H1 (cell line): ENCODE measurements at regions not wholly inside any gene's neighbourhood (a gene's known extent, or its start where the extent isn't known, plus 50 kb on each side); places are given as distances from the start of the nearest gene placed in this dataset.

ENCODE experiments used
- CTCF ChIA-PET: fragments of 300-600 bp; sonication (Branson Sonifier 250); formaldehyde crosslinking; loops from one replicate; lab custom pipeline; 2021; ENCODE audit not compliant: partially characterized antibody; lab: Charles Lee
- POLR2A ChIA-PET: fragments of 300-600 bp; sonication (Branson Sonifier 250); formaldehyde crosslinking; loops from one replicate; lab custom pipeline; 2021; ENCODE audit warnings: inconsistent platforms; ENCODE audit not compliant: partially characterized antibody; lab: Charles Lee
- DNase-seq, 2 experiments: peaks; one replicate each; pipeline versions ENCODE4 v3.0.0 to v3.0.0-alpha.2; 2010 to 2022; ENCODE audit warnings: low spot score in 2 of 2, low read depth in 1 of 2, mixed read lengths in 1 of 2
- FAIRE-seq: peaks from 2 replicates; lab custom pipeline; 2011; peaks lifted over from hg19 to GRCh38; lab: Jason Lieb, UNC
- H2AFZ ChIP-seq: 2 replicates; pipeline ENCODE4 v1.8.1; 2012; ENCODE audit warnings: low read length, inconsistent platforms
- H2AK5ac ChIP-seq: 2 replicates; pipeline ENCODE4 v1.6.1; 2013; ENCODE audit warnings: low read depth, low read length
- H2BK120ac ChIP-seq: replicated peaks from 2 replicates; pipeline ENCODE3; 2013; ENCODE audit warnings: low read depth, low read length, inconsistent platforms
- H2BK12ac ChIP-seq: 2 replicates; pipeline ENCODE4 v1.6.1; 2013; ENCODE audit warnings: low read depth, low read length
- H2BK15ac ChIP-seq: 2 replicates; pipeline ENCODE4 v1.6.1; 2013; ENCODE audit warnings: low read length
- H2BK20ac ChIP-seq: 2 replicates; pipeline ENCODE4 v1.6.1; 2013; ENCODE audit warnings: low read length
- H2BK5ac ChIP-seq: 2 replicates; pipeline ENCODE4 v1.6.1; 2013; ENCODE audit warnings: low read depth, low read length
- H3K14ac ChIP-seq: 2 replicates; pipeline ENCODE4 v1.6.1; 2013; ENCODE audit warnings: inconsistent platforms; ENCODE audit not compliant: insufficient read length
- H3K18ac ChIP-seq: 2 replicates; pipeline ENCODE4 v1.6.1; 2013; ENCODE audit warnings: low read length; ENCODE audit errors: extremely low read depth
- H3K23ac ChIP-seq: 2 replicates; pipeline ENCODE4 v1.6.1; 2013; ENCODE audit warnings: inconsistent platforms; ENCODE audit not compliant: insufficient read length
- H3K23me2 ChIP-seq: 2 replicates; pipeline ENCODE4 v1.6.1; 2013; ENCODE audit warnings: low read depth, low read length
- H3K27ac ChIP-seq: 2 replicates; pipeline ENCODE4 v1.6.1; 2011; ENCODE audit warnings: low read depth, low read length, inconsistent platforms
- H3K27me3 ChIP-seq, 4 experiments: replicated peaks in 1 of 4; 1 replicate in 1 of 4; 2 replicates in 3 of 4; pipeline versions ENCODE4 v1.6.1 to v1.8.1; 2011 to 2013; ENCODE audit warnings: low read length in 3 of 4, mild to moderate bottlenecking in 3 of 4, inconsistent platforms in 2 of 4, mixed read lengths in 2 of 4, moderate library complexity in 1 of 4; ENCODE audit not compliant: control insufficient read depth in 3 of 4, insufficient read depth in 3 of 4; ENCODE audit errors: extremely low read depth in 1 of 4
- H3K36me3 ChIP-seq, 4 experiments: 2 replicates each; pipeline versions ENCODE4 v1.6.1 to v1.8.1; 2011 to 2013; ENCODE audit warnings: mild to moderate bottlenecking in 4 of 4, low read length in 3 of 4, moderate library complexity in 2 of 4, control low read depth in 1 of 4, inconsistent platforms in 1 of 4; ENCODE audit not compliant: insufficient read depth in 4 of 4, control insufficient read depth in 2 of 4
- H3K4ac ChIP-seq: replicated peaks from 2 replicates; pipeline ENCODE3; 2013; ENCODE audit warnings: low read length, low read depth, mixed read lengths, inconsistent platforms; ENCODE audit not compliant: insufficient read length
- H3K4me1 ChIP-seq, 4 experiments: replicated peaks in 1 of 4; 1 replicate in 1 of 4; 2 replicates in 3 of 4; pipeline versions ENCODE4 v1.6.1 to v1.8.1; 2011 to 2013; ENCODE audit warnings: low read length in 3 of 4, inconsistent platforms in 2 of 4, mixed read lengths in 1 of 4; ENCODE audit not compliant: insufficient read depth in 4 of 4, control insufficient read depth in 3 of 4
- H3K4me2 ChIP-seq, 2 experiments: 2 replicates each; pipeline versions ENCODE4 v1.6.1 to v1.8.1; 2011 to 2013; ENCODE audit warnings: low read depth in 2 of 2, low read length in 2 of 2, control low read depth in 1 of 2, inconsistent platforms in 1 of 2, mild to moderate bottlenecking in 1 of 2; ENCODE audit not compliant: insufficient read depth in 1 of 2
- H3K4me3 ChIP-seq, 4 experiments: fragments of 200-600, 300-600 bp in 1 of 4; sonication (generic), shearing (Covaris generic), sonication (Bioruptor Twin) in 1 of 4; 2 replicates each; pipeline versions ENCODE4 v1.5.1 to v1.8.1; 2011 to 2016; ENCODE audit warnings: low read length in 4 of 4, low read depth in 3 of 4, control low read depth in 2 of 4, inconsistent platforms in 2 of 4, mild to moderate bottlenecking in 2 of 4, mixed read lengths in 1 of 4, moderate library complexity in 1 of 4; ENCODE audit not compliant: insufficient read depth in 2 of 4; ENCODE audit errors: extremely low read depth in 1 of 4
- H3K56ac ChIP-seq: replicated peaks from 2 replicates; pipeline ENCODE3; 2013; ENCODE audit warnings: low read depth, mild to moderate bottlenecking, mixed read lengths, low read length, inconsistent platforms; ENCODE audit not compliant: insufficient read length
- H3K79me1 ChIP-seq: 2 replicates; pipeline ENCODE4 v1.6.1; 2013; ENCODE audit warnings: low read depth, low read length, control low read depth
- H3K79me2 ChIP-seq, 2 experiments: 2 replicates each; pipeline versions ENCODE4 v1.6.1 to v1.8.1; 2012 to 2013; ENCODE audit warnings: low read length in 2 of 2, mild to moderate bottlenecking in 2 of 2, inconsistent platforms in 1 of 2; ENCODE audit not compliant: insufficient read depth in 2 of 2, control insufficient read depth in 1 of 2
- H3K9ac ChIP-seq, 4 experiments: replicated peaks in 1 of 4; 1 replicate in 1 of 4; 2 replicates in 3 of 4; pipeline versions ENCODE4 v1.6.1 to v1.8.1; 2011 to 2013; ENCODE audit warnings: low read depth in 3 of 4, low read length in 3 of 4, control low read depth in 2 of 4, mild to moderate bottlenecking in 2 of 4, moderate library complexity in 2 of 4, inconsistent platforms in 1 of 4; ENCODE audit errors: extremely low read depth in 1 of 4
- H3K9me3 ChIP-seq, 2 experiments: 2 replicates each; pipeline versions ENCODE4 v1.6.1 to v1.8.1; 2012 to 2013; ENCODE audit warnings: mild to moderate bottlenecking in 2 of 2, moderate library complexity in 2 of 2, control low read depth in 1 of 2, inconsistent platforms in 1 of 2, low read depth in 1 of 2, low read length in 1 of 2, mixed read lengths in 1 of 2; ENCODE audit not compliant: insufficient read depth in 2 of 2
- H4K20me1 ChIP-seq, 2 experiments: replicated peaks in 1 of 2; 2 replicates each; pipeline versions ENCODE3 to v1.8.1; 2011 to 2013; ENCODE audit warnings: inconsistent platforms in 2 of 2, low read length in 2 of 2, mild to moderate bottlenecking in 1 of 2; ENCODE audit not compliant: insufficient read depth in 2 of 2, control insufficient read depth in 1 of 2
- H4K5ac ChIP-seq: 2 replicates; pipeline ENCODE4 v1.6.1; 2013; ENCODE audit warnings: low read length, low read depth, mixed read lengths, inconsistent platforms; ENCODE audit not compliant: insufficient read length
- H4K8ac ChIP-seq: 2 replicates; pipeline ENCODE4 v1.8.0; 2013; ENCODE audit warnings: mild to moderate bottlenecking, moderate library complexity, low read length, inconsistent platforms; ENCODE audit not compliant: insufficient read depth; ENCODE audit errors: extremely low read depth
- H4K91ac ChIP-seq: replicated peaks from 2 replicates; pipeline ENCODE3; 2013; ENCODE audit warnings: low read length, mixed read lengths, inconsistent platforms; ENCODE audit not compliant: insufficient read length
- CTBP2 ChIP-seq: IDR thresholded peaks from 2 replicates; pipeline ENCODE4 v1.7.0; 2011; ENCODE audit warnings: borderline replicate concordance, mild to moderate bottlenecking, moderate library complexity, mixed read lengths, low read length; ENCODE audit not compliant: insufficient read depth, insufficient read length
- HDAC2 ChIP-seq, 2 experiments: fragments of 300-600 bp in 1 of 2; sonication (generic) in 1 of 2; IDR thresholded peaks; 2 replicates each; pipeline ENCODE4 v1.6.1; 2011 to 2012; ENCODE audit warnings: low read depth in 2 of 2, low read length in 2 of 2, mild to moderate bottlenecking in 2 of 2, moderate library complexity in 2 of 2, borderline replicate concordance in 1 of 2, inconsistent platforms in 1 of 2
- JUND ChIP-seq: IDR thresholded peaks from 2 replicates; pipeline ENCODE4 v1.6.1; 2011; ENCODE audit warnings: mild to moderate bottlenecking, improper control_type of control experiment, low read length
- NANOG ChIP-seq: IDR thresholded peaks from 2 replicates; pipeline ENCODE4 v1.6.1; 2011; ENCODE audit warnings: low read length, low read depth, mild to moderate bottlenecking, inconsistent platforms; ENCODE audit not compliant: insufficient read depth, poor library complexity, severe bottlenecking
- NRF1 ChIP-seq: IDR thresholded peaks from 2 replicates; pipeline ENCODE4 v1.6.1; 2011; ENCODE audit warnings: mild to moderate bottlenecking, low read depth, low read length, improper control_type of control experiment
- POLR2A ChIP-seq, 2 experiments: IDR thresholded peaks; 1 replicate in 1 of 2; 2 replicates in 1 of 2; pipeline ENCODE4 v1.6.1; 2011; ENCODE audit warnings: low read depth in 2 of 2, low read length in 2 of 2, mild to moderate bottlenecking in 2 of 2; ENCODE audit errors: control extremely low read depth in 1 of 2
- RNF2 ChIP-seq: fragments of 200-900, 300-1000 bp; sonication (generic); IDR thresholded peaks from 2 replicates; pipeline ENCODE4 v1.7.1; 2016; ENCODE audit warnings: borderline replicate concordance, low read depth, mild to moderate bottlenecking, antibody characterized with exemption, low read length; ENCODE audit not compliant: poor library complexity, severe bottlenecking; ENCODE audit errors: missing control alignments
- SAP30 ChIP-seq: fragments of 300-600 bp; sonication (generic); IDR thresholded peaks from 2 replicates; pipeline ENCODE4 v1.7.1; 2012; ENCODE audit warnings: low read length, moderate library complexity, mild to moderate bottlenecking, inconsistent platforms; ENCODE audit not compliant: insufficient read depth, insufficient replicate concordance
- SIX5 ChIP-seq: IDR thresholded peaks from 2 replicates; pipeline ENCODE4 v1.6.1; 2011; ENCODE audit warnings: mild to moderate bottlenecking, low read depth, low read length
- SP1 ChIP-seq: IDR thresholded peaks from 2 replicates; pipeline ENCODE4 v1.6.1; 2011; ENCODE audit warnings: low read depth, low read length
- SP4 ChIP-seq: IDR thresholded peaks from 2 replicates; pipeline ENCODE4 v1.6.1; 2012; ENCODE audit warnings: low read length, inconsistent platforms
- USF2 ChIP-seq: IDR thresholded peaks from 2 replicates; pipeline ENCODE4 v1.6.1; 2011; ENCODE audit warnings: low read length, improper control_type of control experiment
- WGBS, 2 experiments: shearing (Covaris generic) in 1 of 2; methylation state at CpG; one replicate each; pipeline versions ENCODE4 v1.1.6 to v1.1.7; 2013 to 2015; ENCODE audit warnings: low lambda C conversion rate in 2 of 2, mixed read lengths in 2 of 2, inconsistent platforms in 1 of 2, low coverage in 1 of 2, missing lambda C conversion rate in 1 of 2; ENCODE audit not compliant: insufficient replicate concordance in 2 of 2, insufficient coverage in 1 of 2, insufficient read length in 1 of 2; ENCODE audit errors: extremely low coverage in 1 of 2, missing lambda C conversion rate in 1 of 2; 5-methylcytosine and 5-hydroxymethylcytosine counted together

- Histone ChIP-seq H2BK120ac (no peak overlapping the region), H3K79me2 (no peaks in the 10 kb centered on the region), H3K23ac (no peak overlapping the region), H2BK5ac (no peak overlapping the region), H3K27ac (no peak overlapping the region), H2BK12ac (no peak overlapping the region), H3K4ac (no peak overlapping the region), H3K27me3 (no peaks in the 10 kb centered on the region), H3K18ac (no peak overlapping the region), H3K14ac (no peak overlapping the region), H2BK15ac (no peak overlapping the region), H3K4me1 (no peaks in the 10 kb centered on the region), H4K8ac (no peak overlapping the region), H2AFZ (no peak overlapping the region), H3K9ac (no peak overlapping the region), H3K56ac (no peak overlapping the region), H3K4me2 (no peak overlapping the region), H2AK5ac (no peak overlapping the region), H2BK20ac (no peak overlapping the region), H4K20me1 (no peaks in the 10 kb centered on the region), H3K23me2 (no peaks in the 10 kb centered on the region), H3K79me1 (no peaks in the 10 kb centered on the region), H3K36me3 (no peaks in the 10 kb centered on the region), H4K5ac (no peak overlapping the region), H3K9me3 (no peaks in the 10 kb centered on the region), H3K4me3 (no peak overlapping the region), H4K91ac (no peak overlapping the region)
- FAIRE-seq (no peak), DNase-seq (no peak)
- ChIA-PET POLR2A (no interaction called here), CTCF (interaction anchor here (1.1 kb wide), 1 partner anchor 75 kb away, joined by 3 read pairs; no protein-coding TSS in a partner anchor)
- 86% methylated on average over 5 of the region's 5 CpGs; no CpG with 5 or more reads in 1 of the 2 experiments for WGBS, 2 experiments
- no peak for TF ChIP-seq JUND
- TF ChIP-seq NANOG = no peak
- TF ChIP-seq USF2 = no peak
- TF ChIP-seq RNF2 = no peak
- TF ChIP-seq POLR2A (IDR thresholded peaks at IDR 0.05; ENCODE audit: control extremely low read depth in 1 of 2, low read depth in 2 of 2, low read length in 2 of 2) = no peak
- TF ChIP-seq CTBP2 = no peak
- TF ChIP-seq SP4 = no peak
- TF ChIP-seq SIX5 = no peak
- no peak for TF ChIP-seq NRF1
- no peak for TF ChIP-seq SAP30
- TF ChIP-seq HDAC2 (IDR thresholded peaks at IDR 0.05; ENCODE audit: borderline replicate concordance in 1 of 2, low read depth in 2 of 2, low read length in 2 of 2) = no peak
- no peak for TF ChIP-seq SP1
Observed at GRCh38 chr5:124812771-124813358, 66.4 kb upstream of the ZNF608 start.
